ENCODE measurements at regions not wholly inside any gene's neighbourhood (a gene's known extent, or its start where the extent isn't known, plus 50 kb on each side); places are given as distances from the start of the nearest gene placed in this dataset.
"Not testable (repeated sequence)": the region's sequence is repeated elsewhere in the genome, so short reads cannot be mapped to it uniquely, and the experiment has no call there.

GRCh38 chr13:44055681-44056080, 176.0 kb downstream of the LACC1 start:
- not testable (repeated sequence) for DNase-seq (ENCODE audit: low read depth)

GRCh38 chr13:44058067-44058466, 178.4 kb downstream of the LACC1 start:
- DNase-seq (ENCODE audit: low read depth): no peak

GRCh38 chr13:44058624-44059215, 179.0 kb downstream of the LACC1 start:
- no peak for DNase-seq (ENCODE audit: low read depth)

GRCh38 chr13:44061876-44062275, 182.2 kb downstream of the LACC1 start:
- peak; percentile 15 for DNase-seq (ENCODE audit: low read depth)

GRCh38 chr13:44063467-44063866, 183.8 kb downstream of the LACC1 start:
- DNase-seq (ENCODE audit: low read depth): no peak

GRCh38 chr13:44063881-44064280, 184.2 kb downstream of the LACC1 start:
- DNase-seq (ENCODE audit: low read depth): peak; percentile 22

GRCh38 chr13:44064357-44064756, 184.7 kb downstream of the LACC1 start:
- no peak for DNase-seq (ENCODE audit: low read depth)

GRCh38 chr13:44068169-44068568, 188.5 kb downstream of the LACC1 start:
- DNase-seq (ENCODE audit: low read depth): no peak

GRCh38 chr13:44068737-44069136, 189.0 kb downstream of the LACC1 start:
- peak; percentile 46 for DNase-seq (ENCODE audit: low read depth)

DNA sequence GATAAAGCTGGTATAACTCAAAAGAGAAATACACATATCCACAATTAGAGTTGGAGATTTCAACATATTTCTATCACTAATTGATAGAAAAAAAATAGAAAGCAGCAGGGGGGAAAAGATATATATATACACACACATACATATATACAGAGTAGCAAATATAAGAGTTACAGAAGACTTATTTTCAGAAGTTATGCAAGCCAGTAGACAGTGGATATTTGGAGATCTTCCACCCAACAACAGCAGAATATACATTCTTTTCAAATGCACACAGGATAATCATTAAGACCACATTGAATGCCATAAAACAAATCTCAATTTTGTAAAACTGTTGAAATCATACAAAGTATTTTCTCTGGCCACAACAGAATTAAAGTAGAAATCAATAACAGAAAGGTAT, 192.8 kb downstream of the LACC1 start:
- DNase-seq (ENCODE audit: low read depth): no peak

- DNase-seq (ENCODE audit: low read depth): no peak
These were observed 194.9 kb downstream of the LACC1 start for GRCh38 chr13:44074611-44075010.

- no peak for DNase-seq (ENCODE audit: low read depth)
These were observed 195.4 kb downstream of the LACC1 start for GRCh38 chr13:44075113-44075512.

DNA sequence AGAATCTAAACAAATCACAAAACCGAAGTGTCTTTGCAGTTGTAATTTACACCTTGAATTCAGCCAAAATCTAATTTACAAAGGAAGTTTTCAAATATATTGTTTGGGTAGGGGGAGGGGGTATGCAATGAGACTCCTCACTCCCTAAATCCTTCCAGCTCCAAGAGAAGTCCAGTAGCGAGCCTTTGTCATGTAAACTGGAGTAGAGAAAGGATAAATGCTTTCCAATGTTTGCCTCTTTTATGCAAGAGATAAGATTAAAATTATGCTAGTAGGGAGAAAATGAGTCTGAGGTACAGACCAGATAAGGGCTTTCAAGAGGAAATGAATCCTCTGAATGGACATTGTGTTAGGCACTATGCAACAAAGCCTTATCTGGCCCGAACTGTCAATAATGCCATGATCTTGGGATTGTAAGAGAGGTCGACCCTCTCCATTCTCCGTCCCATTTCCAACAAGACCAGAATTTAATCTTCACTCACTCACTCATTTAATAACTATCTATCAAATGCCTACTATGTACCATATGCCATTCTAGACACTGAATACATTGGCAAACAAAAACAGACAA, 199.2 kb downstream of the LACC1 start:
- DNase-seq (ENCODE audit: low read depth): no peak

DNA sequence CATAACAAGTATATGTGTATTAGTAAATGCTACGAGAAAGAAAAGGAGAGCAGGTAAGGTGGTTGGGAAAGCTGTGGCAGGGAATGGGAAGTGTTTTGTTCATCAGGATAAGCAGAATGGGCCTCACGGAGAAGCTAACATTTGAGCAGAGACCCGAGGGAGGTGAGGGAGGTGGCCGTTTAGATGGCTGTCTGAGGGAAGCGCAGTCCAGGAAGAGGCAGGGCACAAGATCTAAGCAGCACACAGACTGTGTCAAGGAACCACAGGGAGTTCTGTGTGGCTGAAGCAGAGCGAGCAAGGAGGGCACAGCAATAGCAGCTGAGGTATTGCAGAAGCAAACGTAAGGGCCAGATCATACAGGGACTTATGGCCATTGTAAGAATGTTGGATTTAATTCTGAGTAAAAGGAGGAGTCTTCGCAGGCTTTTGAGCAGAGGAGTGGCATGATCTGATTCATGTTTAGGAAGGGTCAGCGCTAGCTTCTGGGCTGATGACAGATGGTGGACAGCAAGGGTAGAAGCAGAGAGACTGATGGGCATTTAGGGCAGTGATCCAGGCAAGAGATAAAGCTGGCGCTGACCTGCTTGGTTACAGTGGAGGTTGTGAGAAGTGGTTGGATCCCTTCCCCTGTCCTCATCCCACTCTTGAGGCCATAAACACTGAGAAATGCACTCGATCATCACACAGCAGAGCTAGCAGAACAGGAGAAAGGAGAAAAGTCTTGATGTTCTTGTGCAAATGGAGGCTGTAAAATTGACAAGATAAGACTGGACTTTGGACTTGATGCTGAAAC, 199.9 kb downstream of the LACC1 start:
- no peak for DNase-seq (ENCODE audit: low read depth)

DNA sequence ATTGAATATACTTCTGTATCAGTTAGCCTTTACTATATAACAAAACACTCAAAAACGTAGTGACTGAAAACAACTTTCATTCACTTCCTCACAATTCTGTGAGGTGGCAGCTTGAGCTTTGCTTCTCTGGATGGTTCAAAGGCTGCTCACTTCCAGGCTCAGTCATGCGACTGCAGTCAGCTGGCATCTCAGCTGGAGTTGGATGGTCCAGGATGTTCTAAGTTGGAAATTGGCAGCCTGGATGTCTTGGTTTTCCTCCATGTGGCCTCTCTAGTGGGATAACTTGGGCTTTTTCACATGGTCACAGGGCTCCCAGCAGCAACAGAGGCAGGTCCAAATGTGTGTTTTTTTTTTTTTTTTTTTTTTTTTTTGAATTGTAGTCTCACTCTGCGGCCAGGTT, 204.4 kb downstream of the LACC1 start:
- no peak for DNase-seq (ENCODE audit: low read depth)

GRCh38 chr13:44086389-44086788, 206.7 kb downstream of the LACC1 start:
- no peak for DNase-seq (ENCODE audit: low read depth)

DNA sequence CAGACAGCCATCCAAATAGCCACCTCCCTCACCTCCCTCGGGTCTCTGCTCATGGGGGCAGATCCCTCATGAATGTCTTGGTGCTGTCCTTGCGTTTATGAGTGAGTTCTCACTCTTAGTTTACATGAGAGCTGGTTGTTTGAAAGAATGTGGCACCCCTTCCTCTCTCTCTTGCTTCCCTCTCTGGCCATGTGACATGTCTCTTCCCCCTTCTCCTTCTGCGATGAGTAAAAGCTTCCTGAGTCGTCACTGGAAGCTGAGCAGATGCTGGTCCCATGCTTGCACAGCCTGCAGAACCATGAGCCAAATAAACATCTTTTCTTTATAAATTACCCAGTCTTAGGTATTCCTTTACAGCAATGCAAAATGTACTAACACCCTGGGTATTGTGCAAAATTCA, 208.7 kb downstream of the LACC1 start:
- DNase-seq (ENCODE audit: low read depth): no peak

DNA sequence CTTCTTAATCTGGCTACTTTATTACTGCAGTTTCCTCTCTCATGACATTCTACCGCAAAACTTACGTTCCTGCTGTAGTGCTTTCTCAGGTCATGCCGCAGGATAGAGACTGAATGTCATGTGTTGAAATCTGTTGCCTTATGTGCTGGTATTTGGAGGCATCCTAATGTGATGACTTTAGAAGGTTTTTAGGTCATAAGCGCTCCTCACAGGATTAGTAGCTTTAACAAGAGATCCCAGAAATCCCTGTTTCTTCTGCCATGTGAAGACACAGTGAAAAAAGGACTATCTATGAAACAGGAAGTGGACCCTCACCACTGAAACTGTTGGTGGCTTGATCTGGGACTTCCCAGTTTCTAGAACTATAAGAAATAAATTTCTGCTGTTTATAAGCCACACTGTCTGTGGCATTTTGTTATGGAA, 209.3 kb downstream of the LACC1 start:
- no peak for DNase-seq (ENCODE audit: low read depth)

DNA sequence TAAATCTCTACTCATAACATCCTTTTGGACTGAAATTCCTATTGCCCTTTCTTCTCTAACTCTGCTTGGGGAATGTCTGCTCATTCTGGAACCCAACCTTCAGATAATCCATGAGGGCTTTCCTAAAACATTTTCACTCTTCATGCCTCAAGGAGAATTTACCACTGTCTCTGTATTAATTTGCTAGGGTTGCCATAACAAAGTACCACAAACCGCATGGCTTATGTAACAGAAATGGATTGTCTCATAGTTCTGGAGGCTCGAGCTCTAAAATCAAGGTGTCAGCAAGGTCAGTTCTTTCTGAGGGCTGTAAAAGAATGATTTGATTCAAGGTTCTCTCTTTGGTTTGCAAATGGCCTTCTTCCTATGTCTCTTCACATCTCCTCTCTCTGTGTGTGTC, 209.7 kb downstream of the LACC1 start:
- DNase-seq (ENCODE audit: low read depth): peak; percentile 41

- DNase-seq (ENCODE audit: low read depth): no peak
These were observed 212.6 kb downstream of the LACC1 start for GRCh38 chr13:44092078-44092970.

GRCh38 chr13:44093607-44094564, 214.2 kb downstream of the LACC1 start:
- no peak for DNase-seq (ENCODE audit: low read depth)

All from amniotic epithelial cell (primary cell).